Testis (tissue), 2 donors: ENCODE measurements at regions not wholly inside any gene's neighbourhood (a gene's known extent, or its start where the extent isn't known, plus 50 kb on each side); places are given as distances from the start of the nearest gene placed in this dataset.

Experiments used
- POLR2A ChIP-seq: fragments of 450-650 bp; IDR thresholded peaks from one replicate; pipeline ENCODE4 v1.6.1; 2017; ENCODE audit warnings: antibody characterized with exemption, mild to moderate bottlenecking, moderate library complexity
- TF ChIP-seq, protein P1 (sequence below), 3 experiments: fragments of 450-650 bp in 2 of 3; fragments of 200-600 bp in 1 of 3; sonication (generic) in 1 of 3; IDR thresholded peaks; one replicate each; pipeline ENCODE4 v1.5.1; 2016 to 2019; ENCODE audit warnings: antibody characterized with exemption in 3 of 3, mild to moderate bottlenecking in 2 of 3, moderate library complexity in 1 of 3

DNA sequence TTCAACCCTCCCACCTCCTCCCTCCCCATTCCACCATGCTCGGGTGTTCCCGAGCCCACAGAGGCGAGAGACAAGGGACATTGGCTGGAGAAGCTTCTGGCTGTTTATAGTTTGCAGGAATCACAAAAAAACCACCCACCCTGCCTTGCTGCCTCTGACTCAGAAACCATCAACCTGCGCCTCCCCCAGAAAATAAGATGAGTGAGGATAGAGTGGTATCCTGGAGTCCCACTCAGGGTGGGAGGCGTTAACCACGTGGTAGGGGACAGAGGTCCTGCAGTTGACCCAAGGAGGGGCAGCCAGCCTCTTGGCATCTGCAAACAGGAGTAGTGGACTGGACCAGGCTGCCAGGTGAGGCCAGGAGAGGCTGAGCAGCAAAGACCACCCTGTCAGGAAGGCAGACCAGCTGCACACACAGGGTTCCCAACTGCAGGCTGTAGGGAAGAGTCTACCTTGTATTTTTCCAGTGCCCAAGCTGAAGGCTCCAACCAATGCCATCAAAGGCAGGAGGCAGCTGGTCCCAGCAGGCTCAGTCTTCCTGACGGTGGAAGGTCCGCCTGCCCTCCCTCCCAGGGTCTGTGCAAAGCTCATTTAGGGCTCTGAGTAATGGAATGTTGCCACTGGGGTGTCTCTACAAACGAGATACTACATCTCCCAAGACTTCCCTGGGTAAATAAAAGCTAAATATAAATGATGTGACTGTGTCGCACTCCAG lies 201.5 kb upstream of the TNRC6C start:
- TF ChIP-seq, protein P1, sequence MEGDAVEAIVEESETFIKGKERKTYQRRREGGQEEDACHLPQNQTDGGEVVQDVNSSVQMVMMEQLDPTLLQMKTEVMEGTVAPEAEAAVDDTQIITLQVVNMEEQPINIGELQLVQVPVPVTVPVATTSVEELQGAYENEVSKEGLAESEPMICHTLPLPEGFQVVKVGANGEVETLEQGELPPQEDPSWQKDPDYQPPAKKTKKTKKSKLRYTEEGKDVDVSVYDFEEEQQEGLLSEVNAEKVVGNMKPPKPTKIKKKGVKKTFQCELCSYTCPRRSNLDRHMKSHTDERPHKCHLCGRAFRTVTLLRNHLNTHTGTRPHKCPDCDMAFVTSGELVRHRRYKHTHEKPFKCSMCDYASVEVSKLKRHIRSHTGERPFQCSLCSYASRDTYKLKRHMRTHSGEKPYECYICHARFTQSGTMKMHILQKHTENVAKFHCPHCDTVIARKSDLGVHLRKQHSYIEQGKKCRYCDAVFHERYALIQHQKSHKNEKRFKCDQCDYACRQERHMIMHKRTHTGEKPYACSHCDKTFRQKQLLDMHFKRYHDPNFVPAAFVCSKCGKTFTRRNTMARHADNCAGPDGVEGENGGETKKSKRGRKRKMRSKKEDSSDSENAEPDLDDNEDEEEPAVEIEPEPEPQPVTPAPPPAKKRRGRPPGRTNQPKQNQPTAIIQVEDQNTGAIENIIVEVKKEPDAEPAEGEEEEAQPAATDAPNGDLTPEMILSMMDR (IDR thresholded peaks at IDR 0.05), result no peak
- TF ChIP-seq POLR2A, result no peak
